Suppressor macrophage (primary cell): ENCODE measurements at regions not wholly inside any gene's neighbourhood (a gene's known extent, or its start where the extent isn't known, plus 50 kb on each side); places are given as distances from the start of the nearest gene placed in this dataset.

ENCODE experiments used
- DNase-seq, 4 experiments: peaks; one replicate each; pipeline ENCODE4 v3.0.0-alpha.2; 2020 to 2022

GRCh38 chr15:85847031-85847430, 52.3 kb upstream of the KLHL25 start:
- DNase-seq: no peak

GRCh38 chr15:85849946-85850345, 55.2 kb upstream of the KLHL25 start:
- DNase-seq: no peak

DNA sequence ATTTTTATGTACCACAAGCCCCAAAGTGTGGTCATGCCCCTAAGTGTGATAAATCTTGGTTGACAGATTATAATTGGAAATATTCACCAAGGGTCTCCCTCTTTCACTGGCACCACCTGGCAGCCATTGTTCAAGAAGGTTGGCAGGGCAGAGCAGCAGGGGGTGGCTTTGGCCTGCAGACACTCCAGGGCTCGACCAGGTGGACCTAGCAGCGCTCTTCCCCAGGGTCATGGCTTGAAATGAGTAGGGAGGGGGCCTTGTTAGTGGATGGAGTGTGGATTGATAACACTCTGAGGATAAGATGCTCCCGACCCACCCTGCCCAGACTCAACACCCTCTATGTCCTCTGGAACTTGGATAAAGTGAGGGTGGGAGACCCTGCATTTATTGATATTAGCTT, 58.2 kb upstream of the KLHL25 start:
- no peak for DNase-seq

- DNase-seq: peak; percentile 62 to 77 (median 66)
Observed at GRCh38 chr15:85854345-85855097, 59.8 kb upstream of the KLHL25 start.

DNA sequence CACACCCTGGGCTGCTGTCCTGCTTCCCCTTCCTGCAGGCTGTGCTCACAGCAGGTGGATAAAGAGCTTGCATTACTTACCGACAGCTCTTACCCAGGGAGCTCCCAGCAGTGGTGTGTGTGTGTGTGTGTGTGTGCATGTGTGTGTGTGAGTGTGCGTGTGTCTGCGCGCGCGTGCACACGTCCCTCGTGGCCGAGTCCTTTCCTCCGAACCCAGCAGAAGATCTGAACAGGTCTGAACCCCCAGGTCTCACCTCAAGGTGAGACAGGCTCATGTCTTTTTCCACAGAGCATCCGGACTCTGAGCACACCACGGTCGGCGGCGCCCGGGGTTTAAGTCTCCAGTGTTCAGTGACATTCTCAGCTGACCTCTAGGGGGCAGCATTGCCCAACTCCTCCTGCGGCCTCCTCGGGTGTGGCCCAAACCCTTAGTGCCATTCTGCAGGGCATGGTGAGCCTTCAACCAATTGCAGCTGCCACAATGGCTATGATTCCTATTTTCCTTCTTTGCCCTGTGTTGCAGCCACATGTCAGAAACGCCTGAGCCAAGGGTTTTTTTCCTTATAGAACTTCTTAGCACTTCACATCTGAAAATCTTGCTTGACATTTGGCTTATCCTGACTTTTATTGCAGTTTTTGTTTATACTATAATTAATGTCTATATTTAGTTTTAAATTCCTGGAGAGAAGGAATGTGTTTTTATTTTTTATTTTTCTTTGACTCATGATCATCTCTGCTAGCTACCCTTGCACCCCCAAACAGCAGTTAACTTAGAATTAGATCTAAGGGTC, 64.1 kb upstream of the KLHL25 start:
- peak; percentile 77 to 88 (median 84) for DNase-seq

- DNase-seq: no peak
Observed at GRCh38 chr15:85859671-85860070, 64.9 kb upstream of the KLHL25 start.

GRCh38 chr15:85860394-85861161, 65.9 kb upstream of the KLHL25 start:
- DNase-seq: no peak

DNA sequence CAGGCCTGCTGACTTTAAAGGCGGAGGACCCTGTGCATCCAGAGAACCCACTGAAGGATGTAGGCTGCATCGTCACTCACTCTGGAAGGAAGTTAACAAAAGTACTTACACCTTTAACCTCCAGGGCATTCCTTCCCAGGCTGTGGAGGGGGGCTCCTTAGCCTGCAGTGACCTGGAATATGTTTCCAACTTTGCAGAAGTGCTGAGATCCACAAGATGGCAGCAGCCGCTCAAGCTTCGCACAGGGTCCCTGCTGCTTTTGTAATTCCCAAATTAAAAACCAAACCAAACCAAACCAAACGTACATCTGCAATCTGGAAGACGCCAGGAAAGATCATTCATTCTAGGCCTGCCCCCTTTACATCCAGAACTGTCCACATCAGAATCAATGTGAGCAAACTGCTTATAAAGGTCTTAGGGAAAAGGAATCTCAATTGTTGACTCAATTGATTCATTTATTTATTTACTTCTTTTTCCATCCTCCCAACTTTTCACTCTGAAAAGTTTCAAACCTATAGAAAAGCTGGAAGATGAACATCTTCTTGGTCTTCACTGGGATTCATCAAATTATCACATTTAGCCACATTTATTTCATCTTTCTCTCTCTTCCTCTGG, 70.5 kb upstream of the KLHL25 start:
- DNase-seq: peak; percentile 4 to 30 (median 14)

GRCh38 chr15:85867250-85867649, 72.5 kb upstream of the KLHL25 start:
- no peak for DNase-seq

GRCh38 chr15:85869124-85869523, 74.4 kb upstream of the KLHL25 start:
- DNase-seq: no peak

- DNase-seq: no peak
Observed at GRCh38 chr15:85870216-85871014, 75.7 kb upstream of the KLHL25 start.

GRCh38 chr15:85871545-85871944, 76.8 kb upstream of the KLHL25 start:
- DNase-seq: no peak

DNA sequence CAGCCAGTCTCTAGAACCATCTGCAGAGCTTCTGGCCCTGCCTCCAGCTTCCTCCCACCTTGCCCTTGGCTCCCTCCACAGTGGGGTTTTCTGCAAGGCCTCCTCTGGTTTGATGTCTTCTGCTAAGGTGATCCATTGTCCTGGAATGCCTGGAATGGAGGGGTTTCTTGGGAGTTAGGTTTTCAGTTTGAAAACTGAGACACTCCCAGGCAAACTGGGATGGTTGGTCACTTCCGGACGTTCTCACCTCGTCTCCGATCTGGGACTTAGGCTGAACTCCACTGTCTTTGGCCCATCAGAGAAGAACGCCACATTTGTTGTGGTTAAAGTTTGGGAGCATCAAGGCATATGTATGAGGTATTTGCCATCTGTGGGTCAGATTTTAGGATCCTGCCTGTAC, 77.4 kb upstream of the KLHL25 start:
- no peak for DNase-seq

- DNase-seq: no peak
Observed at GRCh38 chr15:85874236-85874635, 79.5 kb upstream of the KLHL25 start.

GRCh38 chr15:85875756-85876155, 81.0 kb upstream of the KLHL25 start:
- no peak for DNase-seq

DNA sequence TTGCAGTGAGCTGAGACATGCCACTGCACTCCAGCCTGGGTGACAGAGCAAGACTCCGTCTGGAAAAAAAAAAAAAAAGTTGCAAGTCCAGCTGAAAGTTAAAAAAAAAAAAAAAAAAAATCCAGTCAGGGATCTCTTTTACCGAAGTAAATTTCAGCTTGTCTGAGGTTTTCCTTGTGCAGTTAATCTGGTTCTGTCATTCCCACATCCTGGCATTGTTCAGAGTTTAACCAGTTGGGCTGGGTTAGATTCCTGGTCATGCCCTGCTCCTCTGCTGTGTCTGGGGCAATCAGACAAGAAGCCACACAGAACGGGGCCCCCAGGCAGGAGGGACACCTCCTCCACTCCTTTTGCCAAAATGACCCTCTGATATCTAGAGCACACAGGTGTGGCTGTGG, 84.1 kb upstream of the KLHL25 start:
- DNase-seq: no peak

- DNase-seq: no peak
Observed at GRCh38 chr15:85879334-85880163, 84.8 kb upstream of the KLHL25 start.

- DNase-seq: no peak
Observed at GRCh38 chr15:85880501-85881190, 85.9 kb upstream of the KLHL25 start.

DNA sequence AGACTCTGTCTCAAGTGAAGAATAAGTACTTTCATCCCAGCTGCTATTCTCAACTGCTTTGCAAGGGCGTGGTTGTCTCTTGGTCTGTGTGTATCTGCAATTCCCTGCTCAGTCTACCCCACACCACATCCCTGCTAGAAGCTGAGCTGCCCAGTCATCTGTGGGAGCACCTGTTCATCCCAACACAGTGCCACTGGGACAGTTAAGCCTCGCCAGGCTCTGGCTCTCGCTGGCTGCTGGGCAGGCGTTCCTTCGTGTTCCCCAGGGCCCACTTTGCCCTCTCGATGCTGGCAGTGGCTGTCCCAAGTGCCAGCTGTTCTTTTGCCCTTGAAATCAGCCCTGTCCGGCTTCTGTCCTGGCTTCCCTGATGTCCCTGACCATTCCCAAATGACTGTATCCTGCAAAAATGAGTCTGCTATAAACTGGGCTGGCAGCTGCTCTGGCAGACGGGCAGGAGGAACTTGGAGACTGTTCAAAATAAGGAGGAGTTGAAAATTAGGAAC, 91.6 kb upstream of the KLHL25 start:
- no peak for DNase-seq

DNA sequence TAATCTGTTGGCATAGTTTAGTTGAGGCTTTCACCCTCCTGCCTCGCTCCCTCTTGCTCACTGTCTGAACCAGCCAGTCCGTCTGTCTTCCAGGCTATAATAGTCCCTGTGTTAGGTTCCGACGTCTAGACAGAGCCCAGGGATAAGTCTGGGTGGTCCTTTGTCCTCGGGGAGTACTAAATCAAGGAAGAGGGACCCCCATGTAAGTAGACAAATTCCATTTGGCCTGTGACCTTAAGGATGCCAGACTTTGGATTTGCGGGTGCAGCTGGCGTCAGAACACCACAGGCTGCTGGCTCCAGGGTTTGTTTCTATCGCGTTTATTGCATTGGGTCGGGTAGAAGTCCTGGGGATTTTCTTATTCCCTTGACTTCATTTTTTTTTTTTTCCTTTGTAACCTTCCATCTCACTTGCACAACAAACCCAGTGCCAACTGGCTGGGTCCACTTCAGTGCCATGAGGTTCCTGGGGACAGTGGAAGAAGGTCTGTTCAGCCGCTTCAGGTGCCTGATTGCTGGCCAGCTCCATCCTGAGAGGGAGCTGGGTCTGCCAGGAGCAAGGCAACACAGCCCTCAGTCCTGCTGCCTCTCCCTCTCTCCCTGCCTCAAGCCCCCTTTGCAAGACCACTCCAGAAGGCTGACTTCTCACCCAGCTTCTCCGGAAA, 95.4 kb upstream of the KLHL25 start:
- no peak for DNase-seq
